ENCODE measurements at regions not wholly inside any gene's neighbourhood (a gene's known extent, or its start where the extent isn't known, plus 50 kb on each side); places are given as distances from the start of the nearest gene placed in this dataset.
"Not testable (repeated sequence)": the region's sequence is repeated elsewhere in the genome, so short reads cannot be mapped to it uniquely, and the experiment has no call there.

DNA sequence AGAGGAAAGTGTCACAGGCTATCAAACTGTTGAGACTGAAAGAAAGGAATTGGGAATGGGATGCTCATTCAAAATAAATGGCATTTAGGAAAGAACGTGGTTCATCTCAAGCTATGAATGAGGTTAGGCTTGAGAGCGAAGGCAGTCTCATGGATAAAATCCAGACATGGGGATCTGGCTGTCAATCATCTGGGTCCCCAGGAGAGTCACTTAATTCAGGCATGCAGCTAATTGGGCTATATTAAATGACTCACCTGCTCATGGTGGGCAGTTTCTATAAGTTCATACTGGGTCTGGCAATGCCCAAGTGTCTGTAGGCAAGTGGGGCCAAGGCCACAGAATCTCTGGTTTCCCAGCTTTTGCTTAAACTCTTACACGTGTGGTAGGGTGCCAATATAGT lies 286.5 kb upstream of the SEMA6A start:
- DNase-seq = no peak

DNA sequence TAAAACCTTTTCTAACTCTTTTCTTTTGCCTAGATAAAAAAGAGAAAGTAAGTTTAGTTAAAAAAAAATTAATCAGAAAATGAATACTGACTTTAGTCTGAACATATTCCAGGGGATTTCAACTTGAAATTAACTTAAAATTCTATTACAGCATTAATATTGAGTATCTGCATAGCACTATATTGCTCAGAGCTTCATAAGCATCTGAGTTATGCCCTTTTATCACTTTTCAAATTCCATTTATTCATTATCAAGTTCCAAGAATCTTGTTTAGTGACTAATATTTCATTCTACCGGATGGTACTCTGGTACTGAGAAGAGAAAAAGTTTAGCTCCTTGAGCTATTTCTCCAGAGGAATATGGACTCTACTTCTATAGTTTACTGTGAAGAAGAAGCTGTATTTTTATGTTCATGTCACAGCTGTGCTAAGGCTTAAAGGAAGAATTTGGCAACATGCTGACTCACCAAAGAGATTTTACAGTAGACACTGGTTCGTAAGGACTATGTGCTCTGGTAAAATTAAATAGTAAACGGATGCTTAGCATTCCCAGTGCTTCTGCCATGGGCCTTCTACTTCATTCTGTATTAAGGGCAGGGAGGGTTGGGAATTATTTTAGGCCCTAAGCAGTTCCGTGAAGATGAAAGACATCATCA lies 285.2 kb upstream of the SEMA6A start:
- no peak for DNase-seq

DNA sequence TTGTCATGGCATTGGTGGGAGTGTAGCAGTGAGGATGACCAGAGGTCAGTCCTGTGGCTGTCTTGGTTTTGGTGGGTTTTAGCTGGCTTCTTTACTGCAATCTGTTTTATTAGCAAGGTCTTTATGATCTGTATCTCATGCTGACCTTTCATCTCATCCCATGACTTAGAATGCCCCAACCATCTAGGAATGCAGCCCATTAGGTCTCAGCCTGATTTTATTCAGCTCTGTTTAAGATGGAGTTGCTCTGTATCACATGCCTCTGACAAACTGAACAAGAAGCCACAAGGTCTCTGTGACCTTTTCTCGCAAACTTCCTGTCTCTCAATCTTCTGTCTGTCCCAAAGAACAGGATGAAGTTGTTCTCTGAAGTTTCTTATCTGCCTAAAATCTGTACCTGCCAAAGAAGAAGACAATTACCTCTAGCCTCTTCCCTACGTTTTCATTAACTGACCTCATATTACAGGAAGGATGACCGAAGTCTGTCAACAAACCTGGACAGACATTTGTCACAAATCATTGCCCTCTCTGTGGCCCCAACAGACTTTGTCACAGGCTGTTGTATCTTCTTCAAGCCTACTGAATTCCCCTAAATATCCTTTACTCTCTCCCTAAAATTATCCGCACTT lies 284.2 kb upstream of the SEMA6A start:
- no peak for DNase-seq

DNA sequence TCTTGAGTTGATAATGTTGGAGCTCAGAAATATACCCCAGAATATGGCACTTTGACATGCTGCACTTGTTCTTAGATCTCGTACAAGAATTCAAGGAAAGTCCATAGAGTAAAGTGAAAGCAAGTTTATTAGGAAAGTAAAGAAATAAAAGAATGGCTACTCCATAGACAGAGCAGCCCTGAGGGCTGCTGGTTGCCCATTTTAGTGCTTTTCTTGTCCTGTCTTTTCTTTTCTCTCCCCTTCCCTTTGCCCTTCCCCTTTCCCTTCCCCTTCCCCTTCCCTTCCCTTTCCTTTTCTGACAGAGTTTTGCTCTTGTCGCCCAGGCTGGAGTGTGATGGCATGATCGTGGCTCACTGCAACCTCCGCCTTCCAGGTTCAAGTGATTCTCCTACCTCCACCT lies 283.4 kb upstream of the SEMA6A start:
- not testable (repeated sequence) for DNase-seq

DNA sequence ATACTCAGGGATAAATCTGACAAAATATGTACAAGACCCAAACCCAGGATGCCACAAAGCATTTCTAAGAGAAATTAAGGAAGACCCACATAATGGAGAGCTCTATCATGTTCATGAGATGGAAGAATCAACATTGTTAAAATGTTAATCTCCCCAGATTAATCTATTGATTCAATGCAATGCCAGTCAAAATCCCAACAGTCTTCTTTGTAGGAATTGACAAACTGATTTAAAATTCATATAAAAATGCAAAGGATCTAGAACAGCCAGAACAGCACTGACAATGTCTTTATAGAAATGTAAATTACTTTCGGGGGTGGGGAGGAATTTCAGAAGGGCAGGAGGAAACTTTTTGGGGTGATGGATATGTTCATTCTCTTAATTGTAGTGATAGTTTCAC lies 281.6 kb upstream of the SEMA6A start:
- no peak for DNase-seq

DNA sequence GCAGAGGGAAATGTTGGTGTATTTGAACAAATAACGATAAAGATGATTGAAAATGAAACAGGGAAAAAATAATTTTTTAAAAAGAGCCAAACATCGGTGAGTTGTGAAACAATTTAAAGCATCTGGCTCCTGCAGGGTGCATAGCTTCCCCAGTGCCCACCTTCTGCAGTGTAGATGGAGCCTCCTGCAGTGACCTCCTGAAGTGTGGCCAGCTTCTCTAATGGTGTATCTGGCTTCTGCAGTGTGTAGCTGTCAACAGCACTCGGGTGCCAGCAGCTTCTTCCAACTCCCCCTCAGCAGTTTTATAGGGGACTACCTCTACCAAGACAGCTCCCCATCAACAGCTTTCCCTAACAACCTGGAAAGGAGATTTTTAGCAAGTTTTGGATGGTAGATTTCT lies 279.4 kb upstream of the SEMA6A start:
- no peak for DNase-seq

DNA sequence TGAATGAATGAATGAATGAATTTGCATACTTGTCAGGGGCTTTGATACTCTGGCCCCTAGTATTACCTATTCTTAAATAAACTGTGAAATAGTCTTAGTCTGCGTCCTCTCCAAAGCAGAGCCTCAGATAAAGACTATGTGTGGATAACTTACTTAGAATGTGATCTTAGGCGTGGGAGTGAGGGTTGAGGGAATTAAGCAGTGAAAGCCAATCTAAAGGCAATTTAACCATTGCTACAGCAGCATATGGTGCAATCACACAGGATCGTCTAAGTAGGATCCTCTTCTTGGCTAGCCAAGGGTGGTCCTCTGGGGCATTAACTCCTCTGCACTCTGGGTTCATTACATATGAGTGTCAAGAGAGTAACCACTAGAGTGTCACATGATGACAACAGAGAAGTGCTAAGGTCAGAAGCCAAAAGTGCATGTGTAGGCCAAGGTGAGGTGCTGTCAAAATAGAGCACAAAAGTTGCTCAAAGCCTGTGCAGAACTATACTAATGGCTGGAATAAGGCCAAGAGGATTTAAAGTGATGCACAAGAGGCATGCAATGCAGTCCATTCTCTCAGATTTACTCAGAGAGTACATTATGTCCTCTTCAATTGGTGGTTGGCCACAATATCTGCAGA lies 274.4 kb upstream of the SEMA6A start:
- no peak for DNase-seq

DNA sequence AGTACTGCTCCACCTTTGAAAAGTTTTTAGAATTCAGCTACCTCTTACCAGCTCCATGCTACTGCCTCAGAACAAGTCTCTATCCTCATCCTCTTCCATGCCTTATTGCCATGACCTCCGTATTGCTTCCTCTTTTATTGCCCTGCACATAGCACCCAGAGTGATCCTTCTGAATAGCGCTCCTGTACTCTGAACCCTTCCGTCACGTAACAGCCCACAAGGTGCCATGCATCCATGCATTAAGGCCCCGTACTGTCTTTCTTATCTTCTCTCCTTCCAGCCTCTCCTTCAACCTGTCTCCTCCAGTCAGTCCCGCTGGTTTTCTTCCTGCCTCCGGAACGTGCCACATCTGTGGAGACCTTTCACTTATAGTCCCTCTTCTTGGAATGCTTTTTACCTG lies 273.3 kb upstream of the SEMA6A start:
- no peak for DNase-seq

DNA sequence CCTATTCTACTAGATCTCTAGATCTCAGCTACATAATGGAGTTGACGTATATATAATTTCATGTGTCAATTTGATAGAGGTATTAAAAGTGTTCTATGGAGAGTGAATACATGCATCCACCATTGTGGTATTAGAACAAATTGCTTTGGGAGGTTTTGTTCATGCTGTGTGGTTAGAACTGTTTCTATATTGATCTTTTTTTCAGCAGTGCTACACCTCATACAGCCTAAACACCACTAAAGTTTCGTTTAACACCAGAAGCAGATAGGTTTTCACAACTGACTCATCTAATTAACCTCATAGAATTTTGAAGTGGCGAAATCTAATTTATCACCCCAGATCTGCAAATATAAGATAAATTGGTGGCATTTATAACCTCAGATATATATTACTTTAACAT lies 269.4 kb upstream of the SEMA6A start:
- DNase-seq = no peak

DNA sequence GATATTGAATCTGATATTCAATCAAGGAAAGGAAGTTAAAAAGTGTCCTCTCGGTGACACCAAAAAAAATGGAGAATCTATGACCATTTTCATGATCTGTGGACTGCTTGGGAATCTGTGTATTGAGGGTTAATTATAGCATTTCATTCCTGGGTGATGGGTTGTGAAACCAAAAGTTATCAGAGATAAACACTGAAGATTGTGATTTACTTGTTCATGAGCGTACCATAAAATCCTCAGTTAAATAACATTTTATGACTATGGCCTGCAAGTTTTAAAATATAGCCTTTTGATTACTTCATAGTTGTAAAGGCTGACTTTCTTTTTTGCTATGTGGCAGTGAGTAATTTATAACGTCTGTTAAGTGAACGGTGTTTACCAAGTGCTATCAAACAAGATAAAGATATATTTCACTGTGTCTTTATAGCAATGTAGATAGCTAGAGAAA lies 267.9 kb upstream of the SEMA6A start:
- no peak for DNase-seq

DNA sequence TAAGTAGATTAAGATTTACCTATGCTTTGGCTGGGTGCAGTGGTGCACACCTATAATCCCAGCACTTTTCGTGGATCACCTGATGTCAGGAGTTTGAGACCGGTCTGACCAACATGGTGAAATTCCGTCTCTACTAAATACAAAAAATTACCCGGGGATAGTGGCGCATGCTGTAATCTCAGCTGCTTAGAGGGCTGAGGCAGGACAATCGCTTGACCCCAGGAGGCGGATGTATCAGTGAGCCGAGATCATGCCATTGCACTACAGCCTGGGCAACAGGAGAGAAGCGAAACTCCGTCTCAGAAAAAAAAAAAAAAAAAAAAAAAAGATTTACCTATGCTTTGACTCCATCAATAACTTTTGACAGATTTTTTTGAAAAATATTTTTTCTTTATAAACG lies 267.1 kb upstream of the SEMA6A start:
- DNase-seq = no peak

DNA sequence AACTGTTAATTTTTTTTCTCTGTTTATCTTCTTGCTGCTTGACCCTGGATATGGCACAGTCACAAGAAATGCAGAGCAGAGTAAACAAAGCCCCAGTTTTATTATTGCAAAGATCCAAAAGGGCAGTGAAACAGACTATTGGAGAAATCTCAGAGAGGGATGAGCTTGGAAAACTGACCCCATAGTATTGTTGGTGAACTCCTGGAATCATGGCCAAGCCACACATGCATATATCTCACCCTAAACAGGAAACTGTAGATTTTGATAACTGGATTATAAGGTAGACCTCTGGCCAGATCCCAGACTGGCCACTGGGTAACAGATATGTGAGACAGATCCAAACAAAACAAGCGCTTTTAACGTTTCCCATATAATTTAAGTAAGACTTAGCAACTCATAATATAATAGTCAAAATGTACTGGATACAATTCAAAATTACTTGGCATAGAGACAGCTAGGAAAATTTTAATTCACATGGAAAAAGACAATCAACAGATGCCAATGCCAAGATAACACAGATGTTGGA lies 263.5 kb upstream of the SEMA6A start:
- DNase-seq = no peak

DNA sequence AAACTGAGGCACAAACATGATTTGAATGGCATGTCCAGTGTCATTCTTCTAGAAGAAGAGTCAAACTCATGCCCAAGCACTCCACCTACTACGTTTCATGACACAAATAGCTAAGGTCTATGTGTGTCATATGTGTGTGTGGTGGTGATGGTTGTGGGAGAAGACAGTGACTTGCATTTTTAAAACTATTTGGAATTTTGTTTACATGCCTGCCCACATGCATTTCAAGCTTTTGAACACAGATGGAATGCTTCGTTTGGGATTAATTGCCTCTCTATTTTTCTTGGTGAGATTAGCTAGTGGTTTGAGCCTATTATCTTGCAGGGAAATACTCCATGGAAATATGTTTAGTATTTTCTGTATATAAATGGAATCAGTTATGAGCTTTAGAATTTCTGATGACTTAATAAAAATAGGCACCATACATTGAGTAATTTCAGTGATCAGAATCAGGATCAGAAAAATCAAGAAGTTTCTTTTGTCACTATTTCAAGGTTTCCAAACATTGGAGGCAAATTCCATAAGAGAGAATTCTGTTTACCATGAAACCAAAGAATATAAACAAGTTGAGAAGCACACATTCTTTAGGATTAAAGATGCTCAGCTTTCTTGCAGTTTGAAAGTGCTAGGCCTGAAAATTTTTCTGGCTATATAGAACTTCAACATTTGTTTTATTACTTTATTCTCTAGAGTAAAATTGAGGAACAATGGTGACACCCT lies 260.3 kb upstream of the SEMA6A start:
- DNase-seq = no peak

DNA sequence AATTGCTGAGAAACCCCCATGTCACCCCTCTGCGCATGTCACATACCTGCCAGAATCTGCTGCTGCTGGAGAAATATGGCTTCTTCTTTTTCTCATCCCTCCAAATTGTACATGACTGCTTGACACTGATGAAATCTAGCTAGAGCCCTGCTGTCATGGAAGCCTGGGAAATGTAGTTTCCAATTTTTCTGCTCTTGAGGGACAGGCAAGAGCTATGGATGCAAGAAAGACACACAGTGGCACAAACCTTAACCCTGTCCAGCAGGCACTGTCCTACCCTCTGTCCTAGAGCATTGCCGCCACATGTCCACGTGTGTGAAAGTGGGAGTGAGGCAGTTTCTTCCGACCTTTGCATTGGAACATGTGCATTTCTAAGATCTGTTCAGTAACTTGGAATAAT lies 255.5 kb upstream of the SEMA6A start:
- DNase-seq = no peak

DNA sequence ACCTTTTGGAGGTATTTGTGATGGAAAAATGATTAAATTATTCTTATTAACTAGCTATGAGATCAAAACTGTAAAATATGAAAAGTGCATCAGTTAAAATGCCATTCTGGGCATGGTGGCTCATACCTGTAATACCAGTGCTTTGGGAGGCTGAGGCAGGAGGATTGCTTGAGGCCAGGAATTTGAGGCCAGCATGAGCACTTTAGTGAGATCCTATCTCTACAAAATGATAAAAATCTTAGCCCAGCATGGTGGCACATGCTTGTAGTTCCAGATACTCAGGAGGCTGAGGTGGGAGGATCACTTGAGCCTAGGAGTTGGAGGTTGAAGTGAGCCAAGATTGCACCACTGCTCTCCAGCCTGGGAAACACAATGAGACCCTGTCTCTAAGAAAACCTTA lies 252.5 kb upstream of the SEMA6A start:
- DNase-seq = no peak

DNA sequence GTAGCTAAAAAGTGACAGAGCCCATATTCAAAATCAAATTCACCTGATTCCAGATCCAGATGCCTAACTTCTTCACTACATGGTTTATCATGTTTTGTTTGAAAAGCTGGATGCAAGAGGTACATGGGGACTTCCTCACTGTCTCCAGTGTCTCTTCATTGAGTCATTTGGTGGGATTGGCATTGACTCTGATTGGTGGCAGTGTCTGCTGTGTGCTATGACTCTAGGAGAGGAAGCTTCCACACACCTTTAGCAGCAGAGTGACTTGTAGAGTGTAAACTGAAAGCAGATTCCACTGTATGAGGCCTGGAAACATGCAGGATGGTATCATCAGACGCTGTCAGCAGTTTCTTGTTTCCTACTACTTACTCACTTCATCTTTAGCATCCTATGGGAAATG lies 250.9 kb upstream of the SEMA6A start:
- DNase-seq = no peak

DNA sequence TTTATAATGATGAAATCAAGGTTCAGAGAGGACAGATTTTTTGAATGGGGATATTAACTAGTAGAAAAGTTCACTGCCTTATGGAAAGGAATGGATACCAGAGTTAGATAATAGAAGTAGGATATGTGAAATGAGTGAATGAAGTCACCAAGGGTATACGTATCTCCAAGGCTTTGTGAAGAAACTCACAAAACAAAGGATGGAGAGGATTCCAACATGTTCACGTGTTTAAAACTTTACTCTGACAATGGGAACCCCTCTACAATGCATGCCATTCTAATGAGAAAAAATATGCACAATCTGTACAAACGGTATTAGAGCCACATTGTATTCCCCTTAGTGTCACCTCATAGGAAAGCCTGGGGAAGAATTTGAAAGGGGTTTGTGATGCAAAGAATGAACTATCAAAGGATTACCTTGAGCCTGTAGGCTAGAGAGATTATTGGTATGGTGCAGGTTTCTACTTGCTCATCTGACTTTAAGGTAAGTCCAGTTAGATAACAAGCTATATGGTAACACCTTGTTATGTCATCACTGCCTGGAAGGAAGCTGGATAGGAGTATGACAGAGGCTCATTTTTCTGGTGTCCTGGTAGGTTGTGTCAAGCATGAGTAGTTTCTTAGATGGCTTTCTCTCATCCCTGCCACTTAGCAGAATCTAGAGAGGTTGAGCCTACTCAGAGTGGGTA lies 250.3 kb upstream of the SEMA6A start:
- no peak for DNase-seq

DNA sequence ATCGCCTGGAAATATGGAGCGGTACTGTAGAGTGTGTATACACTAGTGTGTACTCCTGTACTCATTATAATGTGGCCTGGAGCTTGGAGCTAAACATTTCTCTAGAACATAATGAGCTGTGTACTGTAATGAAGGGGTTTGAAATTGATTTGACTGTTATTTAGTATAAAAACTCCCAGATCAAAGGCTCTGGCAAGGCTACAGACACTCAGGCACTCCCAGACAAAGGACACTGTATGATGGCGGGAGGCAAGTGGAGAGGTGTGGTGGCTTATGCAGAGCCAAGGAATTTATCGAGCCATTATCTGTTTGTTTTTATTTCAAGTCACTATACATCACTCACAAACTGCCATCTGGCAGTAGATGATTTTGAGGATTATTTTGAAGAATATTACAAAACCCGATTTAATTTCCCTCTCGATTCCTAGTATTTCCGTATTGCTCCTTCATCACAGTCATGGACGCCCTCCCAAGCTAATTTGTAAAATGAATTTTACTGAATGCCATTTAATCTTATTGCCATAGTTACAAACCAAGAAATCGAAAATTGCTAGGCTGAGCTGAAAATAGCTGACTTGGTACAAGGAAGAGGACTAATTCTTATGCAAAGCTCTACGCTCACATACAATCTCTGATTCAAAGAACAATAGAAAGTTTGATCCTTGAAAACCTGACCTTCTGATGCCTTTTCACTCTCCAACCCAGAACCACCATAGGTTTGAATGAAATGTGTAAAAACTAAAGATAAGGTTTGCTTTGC lies 240.2 kb upstream of the SEMA6A start:
- DNase-seq = no peak

DNA sequence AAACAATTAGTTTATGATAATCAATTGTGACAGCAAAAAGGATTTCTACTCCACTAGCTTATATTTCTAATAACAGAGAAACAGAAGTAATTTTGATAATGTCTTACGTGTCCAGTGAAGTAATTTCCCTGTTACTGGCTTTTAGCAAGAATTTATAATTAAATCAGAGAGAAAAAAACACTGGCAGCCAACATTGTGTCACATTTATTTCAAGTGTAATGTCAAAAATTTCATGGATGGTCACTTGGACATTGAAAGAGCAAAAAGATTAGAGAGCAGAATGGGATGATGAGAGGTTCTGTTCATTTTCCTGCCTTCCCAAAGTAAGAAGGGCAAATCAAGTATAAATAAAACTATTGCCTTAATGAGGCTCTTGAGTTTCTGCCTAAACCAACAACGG lies 239.3 kb upstream of the SEMA6A start:
- no peak for DNase-seq

DNA sequence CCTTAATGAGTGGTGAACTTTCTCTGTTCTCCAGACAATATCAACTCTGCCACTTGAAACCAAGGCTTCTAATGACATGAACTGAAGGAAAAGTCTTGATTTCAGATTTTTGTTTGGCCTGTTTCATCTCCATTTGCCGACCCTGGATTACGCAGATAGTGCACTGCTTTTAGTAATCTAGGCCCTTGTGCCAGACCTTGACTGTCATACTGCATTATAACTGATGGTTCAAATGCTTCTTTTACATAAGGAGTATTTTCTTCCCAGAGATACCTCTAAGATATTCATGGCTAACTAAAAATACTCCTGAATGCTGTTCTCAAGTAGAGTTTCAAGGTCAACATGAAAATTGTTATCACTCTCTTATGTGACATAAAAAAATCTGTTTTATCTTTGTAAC lies 238.7 kb upstream of the SEMA6A start:
- no peak for DNase-seq

DNA sequence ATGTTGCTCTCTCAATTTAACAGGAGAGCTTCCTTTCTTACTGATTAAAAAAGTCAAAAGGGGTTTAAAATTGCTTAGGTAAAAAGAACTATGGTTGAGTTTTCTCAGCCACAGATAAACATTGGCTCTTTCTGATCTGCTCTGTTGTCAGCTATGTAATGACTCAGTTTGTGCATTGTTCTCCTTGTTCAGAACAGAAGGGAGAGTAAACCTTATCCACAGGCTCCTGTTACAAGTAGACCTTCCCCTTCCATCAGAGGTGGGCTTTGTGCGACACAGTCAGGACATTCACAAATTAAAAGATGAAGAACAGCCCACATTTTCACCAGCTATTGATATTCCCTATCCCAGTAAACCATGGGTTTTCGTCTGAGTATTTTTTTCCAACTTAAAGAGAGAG lies 236.3 kb upstream of the SEMA6A start:
- DNase-seq = no peak

DNA sequence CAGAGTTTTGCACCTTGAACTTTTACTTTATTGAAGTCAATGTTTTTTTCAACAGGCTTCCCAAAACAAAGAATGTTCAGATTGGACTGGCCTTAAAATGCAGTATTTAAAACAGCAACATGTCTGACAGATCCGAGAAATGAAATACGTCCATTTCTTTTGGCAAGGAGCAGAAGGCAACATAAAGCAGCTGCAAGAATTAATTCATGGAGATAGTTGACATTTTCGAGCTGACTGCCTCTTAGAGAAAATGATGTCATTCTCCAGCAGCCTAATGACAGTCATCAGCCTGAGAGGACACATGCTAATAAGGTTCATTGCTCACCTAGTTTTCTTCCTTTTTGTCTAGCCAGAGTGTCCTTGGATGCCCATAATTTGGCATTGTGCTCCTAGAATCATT lies 232.2 kb upstream of the SEMA6A start:
- no peak for DNase-seq

Measured in SHP77 (cell line).